HepG2 (cell line): ENCODE measurements at regions not wholly inside any gene's neighbourhood (a gene's known extent, or its start where the extent isn't known, plus 50 kb on each side); places are given as distances from the start of the nearest gene placed in this dataset.

ENCODE experiments used
- ARHGAP35 ChIP-seq: sonication (generic); formaldehyde crosslinking; IDR thresholded peaks from 2 replicates; pipeline ENCODE4 v1.9.0; 2022; ENCODE audit warnings: mild to moderate bottlenecking, inconsistent platforms, moderate library complexity, missing genetic modification reagents, borderline replicate concordance
- HOXA3 ChIP-seq: sonication (generic); formaldehyde crosslinking; IDR thresholded peaks from 2 replicates; pipeline ENCODE4 v1.5.0; 2020; ENCODE audit warnings: missing genetic modification reagents
- POLR2A ChIP-seq, 2 experiments: IDR thresholded peaks; 2 replicates each; pipeline ENCODE4 v1.6.1; 2011; ENCODE audit warnings: low read depth in 2 of 2, low read length in 2 of 2, mild to moderate bottlenecking in 1 of 2, moderate library complexity in 1 of 2; ENCODE audit not compliant: insufficient read depth in 1 of 2
- RBFOX2 ChIP-seq: fragments of 200-400 bp; formaldehyde crosslinking; IDR thresholded peaks from 2 replicates; pipeline ENCODE4 v1.6.1; 2017; ENCODE audit warnings: low read depth, mild to moderate bottlenecking, low read length
- RNF2 ChIP-seq: fragments of 450-650 bp; conservative IDR thresholded peaks from 2 replicates; pipeline ENCODE4 v1.6.1; 2016; ENCODE audit warnings: low read depth

GRCh38 chr3:182728238-182728637 is 65.1 kb upstream of the ATP11B start:
- TF ChIP-seq ARHGAP35 (CRISPR knock-in tag): no peak
- no peak for TF ChIP-seq HOXA3 (CRISPR knock-in tag)
- TF ChIP-seq POLR2A (IDR thresholded peaks at IDR 0.05; ENCODE audit: insufficient read depth in 1 of 2, low read depth in 2 of 2, low read length in 2 of 2): no peak
- no peak for TF ChIP-seq RBFOX2
- no peak for TF ChIP-seq RNF2
